ENCODE measurements at regions not wholly inside any gene's neighbourhood (a gene's known extent, or its start where the extent isn't known, plus 50 kb on each side); places are given as distances from the start of the nearest gene placed in this dataset.

DNA sequence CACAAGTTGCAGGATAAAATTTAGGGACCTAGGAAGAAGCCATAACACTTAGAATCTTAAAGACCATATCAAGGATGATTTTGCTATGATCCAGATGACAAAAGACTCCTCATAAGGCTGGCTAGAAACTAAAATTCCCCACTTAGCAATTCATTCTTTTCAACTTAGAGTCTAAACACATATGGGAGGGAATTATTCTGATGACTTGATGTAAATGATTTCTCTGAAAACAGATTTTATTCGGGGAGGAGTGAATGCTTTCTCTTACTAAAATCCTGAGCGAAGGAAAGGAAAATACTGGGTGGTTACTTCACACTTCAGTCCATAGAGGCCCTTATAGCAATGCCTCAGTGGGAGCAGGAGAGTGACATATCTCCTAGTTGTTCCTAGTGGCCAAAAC is 138.7 kb upstream of the SORCS1 start:
- no peak overlapping the region for H3K23ac ChIP-seq (ENCODE audit: insufficient read length, low read depth, low read length)
- H3K27me3 ChIP-seq (ENCODE audit: insufficient read depth, low read length): no peaks in the 10 kb centered on the region
- no peak overlapping the region for H4K8ac ChIP-seq (replicated peaks; ENCODE audit: insufficient read length, low read depth, low read length)
- no peak overlapping the region for H2BK120ac ChIP-seq (ENCODE audit: low read depth, low read length, poor library complexity, severe bottlenecking)
- no peak overlapping the region for H3K4ac ChIP-seq (ENCODE audit: low read depth, low read length)
- H4K5ac ChIP-seq (ENCODE audit: insufficient read length, low read depth, low read length): no peak overlapping the region
- no peaks in the 10 kb centered on the region for H3K27me3 Mint-ChIP-seq (ENCODE audit: low read depth)
- H3K56ac ChIP-seq (ENCODE audit: insufficient read length, low read depth, low read length): no peak overlapping the region
- no peak overlapping the region for H3K9ac ChIP-seq (ENCODE audit: extremely low read depth, insufficient read length, low read length)
- no peak overlapping the region for H3K4me3 Mint-ChIP-seq
- no peak overlapping the region for H3K27ac ChIP-seq (ENCODE audit: insufficient read length, low read depth, low read length)
- H2BK5ac ChIP-seq (ENCODE audit: insufficient read length, low read length): no peak overlapping the region
- no peak overlapping the region for H2AFZ ChIP-seq (ENCODE audit: low read length)
- H3K79me1 ChIP-seq (ENCODE audit: insufficient read depth, low read depth, low read length, poor library complexity, severe bottlenecking): no peaks in the 10 kb centered on the region
- no peak overlapping the region for H2BK15ac ChIP-seq (ENCODE audit: low read depth, low read length)
- no peak overlapping the region for H2BK12ac ChIP-seq (ENCODE audit: insufficient read length, low read depth, low read length)
- H3K9me3 ChIP-seq (ENCODE audit: control insufficient read depth, low read depth, low read length): no peaks in the 10 kb centered on the region
- TF ChIP-seq, protein P1, sequence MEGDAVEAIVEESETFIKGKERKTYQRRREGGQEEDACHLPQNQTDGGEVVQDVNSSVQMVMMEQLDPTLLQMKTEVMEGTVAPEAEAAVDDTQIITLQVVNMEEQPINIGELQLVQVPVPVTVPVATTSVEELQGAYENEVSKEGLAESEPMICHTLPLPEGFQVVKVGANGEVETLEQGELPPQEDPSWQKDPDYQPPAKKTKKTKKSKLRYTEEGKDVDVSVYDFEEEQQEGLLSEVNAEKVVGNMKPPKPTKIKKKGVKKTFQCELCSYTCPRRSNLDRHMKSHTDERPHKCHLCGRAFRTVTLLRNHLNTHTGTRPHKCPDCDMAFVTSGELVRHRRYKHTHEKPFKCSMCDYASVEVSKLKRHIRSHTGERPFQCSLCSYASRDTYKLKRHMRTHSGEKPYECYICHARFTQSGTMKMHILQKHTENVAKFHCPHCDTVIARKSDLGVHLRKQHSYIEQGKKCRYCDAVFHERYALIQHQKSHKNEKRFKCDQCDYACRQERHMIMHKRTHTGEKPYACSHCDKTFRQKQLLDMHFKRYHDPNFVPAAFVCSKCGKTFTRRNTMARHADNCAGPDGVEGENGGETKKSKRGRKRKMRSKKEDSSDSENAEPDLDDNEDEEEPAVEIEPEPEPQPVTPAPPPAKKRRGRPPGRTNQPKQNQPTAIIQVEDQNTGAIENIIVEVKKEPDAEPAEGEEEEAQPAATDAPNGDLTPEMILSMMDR (conservative IDR thresholded peaks at IDR 0.05): no peak
- DNase-seq: no peak
- no CpG with 5 or more reads among the region's 2 CpGs for WGBS (ENCODE audit: extremely low coverage, insufficient read length, low lambda C conversion rate)
- no peaks in the 10 kb centered on the region for H3K9me3 Mint-ChIP-seq
- no peak overlapping the region for H2AK5ac ChIP-seq (ENCODE audit: insufficient read length, low read length)
- H3K4me1 ChIP-seq (ENCODE audit: insufficient read depth, low read length): no peaks in the 10 kb centered on the region; the same call in 1 of the 2 replicates
- no peaks in the 10 kb centered on the region for H4K20me1 ChIP-seq (ENCODE audit: control insufficient read depth, insufficient read depth, insufficient read length)
- no peak overlapping the region for H3T11ph ChIP-seq (ENCODE audit: low read length)
- H3K36me3 Mint-ChIP-seq (ENCODE audit: insufficient read depth in 1 of 3, low read depth in 3 of 3): no peaks in the 10 kb centered on the region
- H3K23me2 ChIP-seq (ENCODE audit: insufficient read length, low read depth, low read length, poor library complexity, severe bottlenecking): no peaks in the 10 kb centered on the region
- H3K18ac ChIP-seq (ENCODE audit: insufficient read length, low read depth, low read length): no peak overlapping the region
- no peak overlapping the region for H4K91ac ChIP-seq (ENCODE audit: insufficient read length, low read depth, low read length)
- no peak overlapping the region for H3K4me2 ChIP-seq (ENCODE audit: insufficient read depth, insufficient read length, low read length)
- H3K79me2 ChIP-seq (ENCODE audit: insufficient read depth, low read length): no peaks in the 10 kb centered on the region
- H3K27ac Mint-ChIP-seq: no peak overlapping the region; a peak in 1 of 7 replicates
- H3K14ac ChIP-seq (ENCODE audit: insufficient read depth, low read length): no peak overlapping the region
- no peaks in the 10 kb centered on the region for H3K4me1 Mint-ChIP-seq
- H2BK20ac ChIP-seq (ENCODE audit: low read depth, low read length, poor library complexity, severe bottlenecking): no peak overlapping the region

Measured in H9 (cell line).